CD14-positive monocyte (primary cell): ENCODE measurements at regions not wholly inside any gene's neighbourhood (a gene's known extent, or its start where the extent isn't known, plus 50 kb on each side); places are given as distances from the start of the nearest gene placed in this dataset.
A peak's percentile ranks its signal among the peaks of the same experiment; 100 is the strongest.

ENCODE experiments used
- DNase-seq, 3 donors: peaks; one replicate each; pipeline ENCODE4 v3.0.0-alpha.2; 2011 to 2022
- H2AFZ ChIP-seq: 2 replicates; pipeline ENCODE4 v1.6.0; 2012; ENCODE audit warnings: mild to moderate bottlenecking, low read depth, low read length, inconsistent platforms; ENCODE audit not compliant: insufficient read depth, poor library complexity, severe bottlenecking
- H3K27ac ChIP-seq, 2 donors: 1 replicate in 1 of 2; 2 replicates in 1 of 2; pipeline ENCODE4 v1.5.1; 2012 to 2013; ENCODE audit warnings: low read length in 2 of 2, control low read depth in 1 of 2, inconsistent platforms in 1 of 2, low read depth in 1 of 2, mild to moderate bottlenecking in 1 of 2
- H3K27me3 ChIP-seq, 2 donors: one replicate each; pipeline versions ENCODE4 v1.6.0 to v1.6.1; 2011 to 2013; ENCODE audit warnings: low read length in 2 of 2; ENCODE audit not compliant: control insufficient read depth in 2 of 2, insufficient read depth in 2 of 2
- H3K36me3 ChIP-seq, 2 donors: replicated peaks in 1 of 2; 1 replicate in 1 of 2; 2 replicates in 1 of 2; pipeline versions ENCODE4 v1.5.1 to v1.6.1; 2012 to 2013; ENCODE audit warnings: low read length in 2 of 2, control low read depth in 1 of 2, inconsistent platforms in 1 of 2, mild to moderate bottlenecking in 1 of 2; ENCODE audit not compliant: insufficient read depth in 2 of 2, control insufficient read depth in 1 of 2
- H3K4me1 ChIP-seq, 2 donors: 1 replicate in 1 of 2; 2 replicates in 1 of 2; pipeline versions ENCODE4 v1.5.1 to v1.6.1; 2012 to 2013; ENCODE audit warnings: low read length in 2 of 2, control low read depth in 1 of 2, inconsistent platforms in 1 of 2, mild to moderate bottlenecking in 1 of 2, moderate library complexity in 1 of 2; ENCODE audit not compliant: insufficient read depth in 2 of 2, control insufficient read depth in 1 of 2
- H3K4me2 ChIP-seq: replicated peaks from 2 replicates; pipeline ENCODE3; 2012; ENCODE audit warnings: low read length, moderate library complexity, mild to moderate bottlenecking; ENCODE audit not compliant: poor library complexity, severe bottlenecking; ENCODE audit errors: extremely low read depth
- H3K4me3 ChIP-seq, 3 experiments: fragments of 200-600 bp in 1 of 3; sonication (generic) in 1 of 3; replicated peaks in 1 of 3; 1 replicate in 2 of 3; 2 replicates in 1 of 3; pipeline ENCODE4 v1.5.1; 2011 to 2013; ENCODE audit warnings: low read length in 3 of 3, mild to moderate bottlenecking in 3 of 3, control low read depth in 2 of 3, low read depth in 2 of 3, inconsistent platforms in 1 of 3, moderate library complexity in 1 of 3
- H3K79me2 ChIP-seq: 2 replicates; pipeline ENCODE4 v1.6.0; 2012; ENCODE audit warnings: mild to moderate bottlenecking, control low read depth, inconsistent platforms, low read length, moderate library complexity; ENCODE audit not compliant: insufficient read depth
- H3K9ac ChIP-seq: 2 replicates; pipeline ENCODE4 v1.6.0; 2017; ENCODE audit warnings: low read length, mild to moderate bottlenecking; ENCODE audit not compliant: insufficient read depth, poor library complexity, severe bottlenecking
- H3K9me3 ChIP-seq, 2 donors: replicated peaks in 1 of 2; 1 replicate in 1 of 2; 2 replicates in 1 of 2; pipeline versions ENCODE4 v1.5.1 to v1.6.1; 2012 to 2013; ENCODE audit warnings: low read length in 2 of 2, control low read depth in 1 of 2; ENCODE audit not compliant: control insufficient read depth in 1 of 2, insufficient read depth in 1 of 2
- H4K20me1 ChIP-seq: 2 replicates; pipeline ENCODE4 v1.6.0; 2012; ENCODE audit warnings: mild to moderate bottlenecking, low read length, control low read depth, moderate library complexity; ENCODE audit not compliant: insufficient read depth
- H3K27ac Mint-ChIP-seq, 7 donors: one replicate each; pipeline ENCODE4 v1.8.0; 2020; ENCODE audit warnings: mild to moderate bottlenecking in 7 of 7, mixed read lengths in 7 of 7, moderate library complexity in 6 of 7, inconsistent platforms in 2 of 7
- H3K27me3 Mint-ChIP-seq, 3 donors: one replicate each; pipeline ENCODE4 v1.8.0; 2021 to 2022; ENCODE audit warnings: low read depth in 3 of 3, mild to moderate bottlenecking in 3 of 3, mixed read lengths in 3 of 3, moderate library complexity in 3 of 3, inconsistent platforms in 1 of 3
- H3K36me3 Mint-ChIP-seq, 2 donors: one replicate each; pipeline ENCODE4 v1.8.0; 2020; ENCODE audit warnings: mixed read lengths in 2 of 2, inconsistent platforms in 1 of 2, mild to moderate bottlenecking in 1 of 2
- H3K4me1 Mint-ChIP-seq: one replicate; pipeline ENCODE4 v1.8.0; 2020; ENCODE audit warnings: mild to moderate bottlenecking, mixed read lengths
- H3K4me3 Mint-ChIP-seq, 2 donors: one replicate each; pipeline ENCODE4 v1.8.0; 2020; ENCODE audit warnings: mild to moderate bottlenecking in 2 of 2, mixed read lengths in 2 of 2, moderate library complexity in 1 of 2
- H3K9me3 Mint-ChIP-seq, 7 donors: one replicate each; pipeline ENCODE4 v1.8.0; 2020 to 2022; ENCODE audit warnings: mixed read lengths in 7 of 7, mild to moderate bottlenecking in 6 of 7, moderate library complexity in 6 of 7, inconsistent platforms in 2 of 7
- WGBS: methylation state at CpG from one replicate; pipeline ENCODE4 v1.1.5; 2013; ENCODE audit warnings: missing lambda C conversion rate; ENCODE audit not compliant: insufficient coverage; 5-methylcytosine and 5-hydroxymethylcytosine counted together
- intact Hi-C, 2 donors: fragments of 100-400 bp; cut with micrococcal nuclease; formaldehyde crosslinking; loops; one replicate each; pipeline versions ENCODE4 v1.15.0 to v1.15.1; 2023
- TF ChIP-seq, protein P1 (sequence below): fragments of 200-600 bp; IDR thresholded peaks from one replicate; pipeline ENCODE4 v1.8.0; 2022; ENCODE audit warnings: antibody characterized with exemption, mild to moderate bottlenecking

- Mint-ChIP-seq H3K36me3 (no peaks in the 10 kb centered on the region), H3K4me1 (peaks cover 37% of the 10 kb centered on the region), H3K27me3 (peaks cover 3 to 11% (median 5%) of the 10 kb centered on the region in 3 donors), H3K9me3 (peaks cover 0 to 3% (median 1%) of the 10 kb centered on the region in 7 donors), H3K27ac (peak overlapping the region; percentile 73 to 90 (median 87)), H3K4me3 (peak overlapping the region in 1 of 2 donors; percentile 74)
- Histone ChIP-seq H3K9me3 (no peaks in the 10 kb centered on the region), H3K79me2 (no peaks in the 10 kb centered on the region), H3K4me3 (peak overlapping the region in 1 of 3 experiments; percentile 34), H3K36me3 (no peaks in the 10 kb centered on the region), H3K9ac (no peak overlapping the region), H2AFZ (peak overlapping the region; percentile 73), H3K4me2 (peak overlapping the region; percentile 28), H3K4me1 (peaks cover 20 to 32% of the 10 kb centered on the region in 2 donors), H3K27ac (peak overlapping the region; percentile 58 to 74), H4K20me1 (no peaks in the 10 kb centered on the region), H3K27me3 (no peaks in the 10 kb centered on the region)
- DNase-seq: peak; percentile 39 to 51 (median 44)
- intact Hi-C loops: no loop called here
- TF ChIP-seq, protein P1, sequence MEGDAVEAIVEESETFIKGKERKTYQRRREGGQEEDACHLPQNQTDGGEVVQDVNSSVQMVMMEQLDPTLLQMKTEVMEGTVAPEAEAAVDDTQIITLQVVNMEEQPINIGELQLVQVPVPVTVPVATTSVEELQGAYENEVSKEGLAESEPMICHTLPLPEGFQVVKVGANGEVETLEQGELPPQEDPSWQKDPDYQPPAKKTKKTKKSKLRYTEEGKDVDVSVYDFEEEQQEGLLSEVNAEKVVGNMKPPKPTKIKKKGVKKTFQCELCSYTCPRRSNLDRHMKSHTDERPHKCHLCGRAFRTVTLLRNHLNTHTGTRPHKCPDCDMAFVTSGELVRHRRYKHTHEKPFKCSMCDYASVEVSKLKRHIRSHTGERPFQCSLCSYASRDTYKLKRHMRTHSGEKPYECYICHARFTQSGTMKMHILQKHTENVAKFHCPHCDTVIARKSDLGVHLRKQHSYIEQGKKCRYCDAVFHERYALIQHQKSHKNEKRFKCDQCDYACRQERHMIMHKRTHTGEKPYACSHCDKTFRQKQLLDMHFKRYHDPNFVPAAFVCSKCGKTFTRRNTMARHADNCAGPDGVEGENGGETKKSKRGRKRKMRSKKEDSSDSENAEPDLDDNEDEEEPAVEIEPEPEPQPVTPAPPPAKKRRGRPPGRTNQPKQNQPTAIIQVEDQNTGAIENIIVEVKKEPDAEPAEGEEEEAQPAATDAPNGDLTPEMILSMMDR: no peak
- 75% methylated on average over 6 of the region's 8 CpGs for WGBS
These were observed 125.7 kb upstream of the ARID1B start for GRCh38 chr6:156651486-156651885.

- TF ChIP-seq, protein P1: no peak
- Histone ChIP-seq H3K4me2 (peak overlapping the region; percentile 28), H3K4me3 (peak overlapping the region in 1 of 3 experiments; percentile 34), H3K9me3 (no peaks in the 10 kb centered on the region), H3K36me3 (no peaks in the 10 kb centered on the region), H3K79me2 (no peaks in the 10 kb centered on the region), H3K4me1 (peaks cover 20 to 32% of the 10 kb centered on the region in 2 donors), H4K20me1 (no peaks in the 10 kb centered on the region), H3K9ac (no peak overlapping the region), H2AFZ (peak overlapping the region; percentile 73), H3K27ac (peak overlapping the region; percentile 58 to 74), H3K27me3 (no peaks in the 10 kb centered on the region)
- Mint-ChIP-seq H3K36me3 (no peaks in the 10 kb centered on the region), H3K4me3 (peak overlapping the region in 1 of 2 donors; percentile 74), H3K27ac (peak overlapping the region; percentile 73 to 90 (median 87)), H3K27me3 (peaks cover 3 to 11% (median 5%) of the 10 kb centered on the region in 3 donors), H3K4me1 (peaks cover 37% of the 10 kb centered on the region), H3K9me3 (peaks cover 0 to 3% (median 1%) of the 10 kb centered on the region in 7 donors)
- 66% methylated on average over 3 of the region's 4 CpGs for WGBS
- intact Hi-C loops: no loop called here
- peak; percentile 13 to 31 (median 15) for DNase-seq
These were observed 126.2 kb upstream of the ARID1B start for GRCh38 chr6:156650896-156651390.
